Germinal center (tissue), 1 donor: ENCODE measurements at regions not wholly inside any gene's neighbourhood (a gene's known extent, or its start where the extent isn't known, plus 50 kb on each side); places are given as distances from the start of the nearest gene placed in this dataset.
"Not testable (repeated sequence)": the region's sequence is repeated elsewhere in the genome, so short reads cannot be mapped to it uniquely, and the experiment has no call there.

Source experiments
- DNase-seq: peaks from one replicate; pipeline ENCODE4 v3.0.0; 2012; ENCODE audit warnings: mixed read lengths, low spot score

DNA sequence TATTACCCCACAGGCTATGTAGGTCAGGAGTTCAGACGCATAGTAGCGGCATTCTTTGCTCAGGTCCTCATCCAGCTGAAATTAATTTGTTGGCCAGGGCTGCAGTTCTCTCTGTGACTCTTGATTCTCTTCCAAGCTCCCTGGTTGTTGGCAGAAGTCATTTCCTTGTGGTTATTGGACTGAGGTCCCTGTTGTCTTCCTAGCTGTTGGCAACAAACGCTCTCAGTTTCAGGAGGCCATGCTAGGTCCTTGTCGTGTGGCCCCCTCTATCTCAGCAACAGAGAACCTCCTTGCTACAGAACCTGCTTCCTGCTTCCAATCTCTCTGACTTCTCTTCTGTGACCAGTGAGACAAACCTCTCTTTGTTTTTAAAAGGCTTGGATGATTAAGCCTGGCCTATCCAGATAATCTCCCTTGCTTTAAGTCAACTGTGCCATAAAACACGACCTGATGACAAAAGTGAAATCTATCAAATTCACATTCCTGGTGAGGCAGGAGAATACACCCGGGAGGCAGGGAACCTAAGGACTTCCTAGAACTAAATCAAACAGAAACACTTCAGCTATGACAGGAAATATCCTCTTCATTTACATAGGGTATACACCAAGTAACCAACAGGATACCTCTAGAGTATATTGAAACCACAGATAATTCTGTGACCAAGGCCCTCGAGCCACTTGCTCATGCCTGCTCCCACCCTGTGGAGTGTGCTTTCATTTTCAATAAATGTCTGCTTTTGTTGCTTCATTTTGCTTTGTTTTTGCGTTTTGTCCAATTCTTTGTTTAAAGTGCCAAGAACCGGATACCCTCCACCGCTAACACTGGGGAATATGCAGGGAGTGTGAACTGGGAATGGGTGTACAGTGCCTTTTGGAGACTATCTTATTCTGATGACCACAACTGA, 196.0 kb downstream of the BTBD3 start:
- DNase-seq = no peak

- DNase-seq = not testable (repeated sequence)
Measured at GRCh38 chr20:12129114-12129513, 211.4 kb downstream of the BTBD3 start.

- DNase-seq = not testable (repeated sequence)
Measured at GRCh38 chr20:12129532-12129931, 211.8 kb downstream of the BTBD3 start.

DNA sequence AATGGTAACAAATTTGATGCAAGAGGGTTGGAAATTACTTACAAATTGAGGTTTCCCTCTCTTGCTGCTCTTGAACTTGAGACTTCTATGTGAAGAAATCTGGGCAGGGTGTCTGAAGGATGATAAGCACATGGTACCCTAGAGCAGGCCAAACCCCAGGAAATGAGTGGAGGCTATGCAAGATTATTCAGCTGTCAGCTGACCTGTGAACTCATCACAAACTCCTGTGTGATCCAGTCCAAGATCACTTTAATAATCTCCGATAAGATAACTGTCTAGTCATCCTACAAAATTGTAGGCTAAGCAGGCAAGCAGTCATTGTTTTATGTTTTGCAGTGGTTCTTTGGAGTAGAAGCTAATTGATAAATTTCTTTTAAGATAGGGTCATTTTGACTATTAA, 213.1 kb downstream of the BTBD3 start:
- no peak for DNase-seq

GRCh38 chr20:12133553-12133952, 215.9 kb downstream of the BTBD3 start:
- no peak for DNase-seq

- not testable (repeated sequence) for DNase-seq
Measured at GRCh38 chr20:12145951-12146350, 228.3 kb downstream of the BTBD3 start.

- DNase-seq = no peak
Measured at GRCh38 chr20:12152996-12153395, 235.3 kb downstream of the BTBD3 start.

- DNase-seq = no peak
Measured at GRCh38 chr20:12153628-12154027, 235.9 kb downstream of the BTBD3 start.

DNA sequence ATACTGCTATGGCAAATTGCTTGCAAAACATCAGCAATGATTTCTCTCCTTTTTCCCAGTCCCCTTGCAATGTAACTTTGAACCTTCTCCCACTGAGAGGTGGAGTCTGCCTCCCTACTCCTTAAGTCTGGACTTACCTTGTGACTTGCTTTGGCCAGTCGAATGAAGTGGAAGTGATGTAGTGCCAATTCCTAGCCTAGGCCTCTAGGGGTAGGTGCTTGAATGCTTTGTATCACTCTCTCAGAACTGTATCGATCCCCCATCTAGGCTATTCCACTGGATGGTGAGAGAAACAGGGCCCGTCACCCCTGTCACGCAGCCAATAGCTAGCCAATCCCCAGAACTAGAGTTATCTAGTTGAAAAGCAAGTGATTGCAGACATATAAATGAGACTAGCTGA, 238.6 kb downstream of the BTBD3 start:
- no peak for DNase-seq

- no peak for DNase-seq
Measured at GRCh38 chr20:12159261-12159660, 241.6 kb downstream of the BTBD3 start.

DNA sequence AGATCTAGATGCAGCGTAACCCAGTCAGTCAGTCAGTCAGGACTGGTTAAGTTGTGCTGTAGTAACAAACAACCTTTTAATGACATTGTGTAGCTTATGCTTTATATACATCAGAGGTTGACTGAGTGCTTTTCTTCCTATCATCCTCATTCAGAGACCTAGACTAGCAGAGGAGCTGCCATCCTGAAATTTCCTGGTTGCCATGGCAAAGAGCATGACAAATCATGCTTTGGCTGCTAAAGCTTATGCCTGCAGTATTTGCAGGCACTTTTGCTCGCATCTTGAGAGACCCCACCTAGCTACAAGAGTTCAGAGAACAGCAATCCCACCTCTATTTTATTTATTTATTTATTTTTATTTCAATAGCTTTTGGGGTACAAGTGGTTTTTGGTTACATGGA, 244.0 kb downstream of the BTBD3 start:
- no peak for DNase-seq

DNA sequence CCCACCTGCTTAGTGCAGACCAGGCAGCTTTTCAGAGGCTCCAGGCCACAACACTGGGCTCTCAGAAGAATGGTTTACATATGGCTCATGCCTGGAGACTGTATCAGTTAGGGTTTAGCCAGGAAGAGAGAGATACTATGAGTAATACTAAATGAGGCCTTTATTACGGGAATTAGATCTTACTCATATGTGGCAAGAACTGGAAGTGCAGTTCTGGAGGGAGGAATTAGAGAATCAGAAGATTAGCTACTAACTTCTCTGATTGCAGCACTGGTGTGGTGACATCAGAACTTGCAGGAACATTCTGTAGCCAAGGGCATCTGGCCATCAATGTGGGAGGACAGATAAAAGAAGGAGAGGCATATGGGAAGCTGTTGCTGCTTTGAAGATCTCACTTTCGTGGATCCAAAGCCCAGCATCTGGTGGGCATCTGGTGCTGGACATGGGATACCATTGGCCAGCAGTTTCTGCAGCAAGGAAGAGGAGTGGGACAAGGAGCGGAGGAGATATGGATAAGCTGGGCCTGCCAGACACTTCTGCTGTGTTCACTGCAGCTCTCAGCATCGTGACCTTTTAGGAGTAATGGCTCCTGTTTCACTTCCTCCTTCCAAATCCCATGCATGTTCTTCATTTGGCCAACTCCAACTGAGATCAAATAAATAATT, 248.5 kb downstream of the BTBD3 start:
- no peak for DNase-seq

- DNase-seq = no peak
Measured at GRCh38 chr20:12170406-12170805, 252.7 kb downstream of the BTBD3 start.

GRCh38 chr20:12171923-12172524, 254.3 kb downstream of the BTBD3 start:
- DNase-seq = no peak

DNA sequence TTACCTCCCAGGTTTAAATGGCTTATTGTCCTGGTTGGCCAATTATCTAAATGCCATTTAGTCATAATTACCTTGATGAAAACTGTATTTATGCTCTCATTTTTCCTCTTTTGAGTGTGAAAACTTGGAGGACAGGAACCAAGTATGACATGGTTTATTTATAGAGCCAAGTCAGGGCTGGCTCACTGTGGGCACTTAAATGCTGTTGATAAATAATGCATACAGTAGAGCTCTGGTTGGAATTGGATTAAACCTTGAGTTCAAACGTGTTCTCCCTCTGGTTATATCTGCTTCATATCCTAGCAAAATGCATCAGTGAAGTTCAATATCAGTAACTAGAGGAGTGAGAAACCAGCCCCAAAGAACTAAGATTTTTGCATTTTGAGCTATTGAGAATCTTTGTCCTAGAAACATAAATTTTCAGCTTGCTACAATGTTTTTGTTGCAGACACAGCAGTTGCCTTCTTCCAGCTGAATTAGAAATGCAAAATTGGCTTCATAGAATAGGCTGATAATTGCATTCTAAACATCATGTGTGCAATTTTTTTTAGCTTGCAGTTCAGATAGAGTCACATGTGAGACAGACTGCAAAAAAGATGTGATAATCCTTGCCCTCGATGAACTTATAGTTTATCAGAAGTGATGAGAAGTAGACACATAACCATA, 255.8 kb downstream of the BTBD3 start:
- DNase-seq = no peak

- DNase-seq = no peak
Measured at GRCh38 chr20:12175538-12175937, 257.8 kb downstream of the BTBD3 start.

DNA sequence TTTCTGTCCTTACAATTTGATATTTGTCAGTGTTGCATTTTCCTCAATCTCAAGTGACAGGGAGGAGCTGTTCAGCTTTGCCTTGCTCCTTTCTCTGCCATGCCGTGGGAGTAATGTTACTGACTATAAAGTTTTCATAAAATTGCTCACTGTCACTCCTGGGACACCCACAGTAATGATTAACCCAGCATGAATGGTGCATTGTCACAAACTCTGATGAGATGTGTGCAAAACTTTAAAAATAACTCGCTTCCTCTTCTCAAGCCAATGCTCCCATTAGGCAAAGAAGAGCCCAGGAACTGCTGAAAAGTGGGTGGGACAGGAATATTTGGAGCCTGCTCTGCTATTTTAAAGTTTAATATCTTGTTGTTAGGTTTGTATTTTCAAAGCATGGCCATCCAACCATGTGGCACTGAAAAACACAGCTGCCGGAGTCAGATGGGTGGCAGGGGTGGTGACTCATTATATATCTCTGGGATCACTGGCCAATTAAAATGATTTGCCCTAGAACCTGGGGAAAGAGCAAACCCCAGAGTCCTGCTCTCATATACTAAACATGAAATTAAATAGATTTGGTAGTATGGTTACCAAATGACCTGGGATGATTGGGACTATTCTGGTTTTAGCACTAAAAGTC, 260.1 kb downstream of the BTBD3 start:
- no peak for DNase-seq

GRCh38 chr20:12179692-12180091, 262.0 kb downstream of the BTBD3 start:
- no peak for DNase-seq

- no peak for DNase-seq
Measured at GRCh38 chr20:12180107-12180661, 262.5 kb downstream of the BTBD3 start.

DNA sequence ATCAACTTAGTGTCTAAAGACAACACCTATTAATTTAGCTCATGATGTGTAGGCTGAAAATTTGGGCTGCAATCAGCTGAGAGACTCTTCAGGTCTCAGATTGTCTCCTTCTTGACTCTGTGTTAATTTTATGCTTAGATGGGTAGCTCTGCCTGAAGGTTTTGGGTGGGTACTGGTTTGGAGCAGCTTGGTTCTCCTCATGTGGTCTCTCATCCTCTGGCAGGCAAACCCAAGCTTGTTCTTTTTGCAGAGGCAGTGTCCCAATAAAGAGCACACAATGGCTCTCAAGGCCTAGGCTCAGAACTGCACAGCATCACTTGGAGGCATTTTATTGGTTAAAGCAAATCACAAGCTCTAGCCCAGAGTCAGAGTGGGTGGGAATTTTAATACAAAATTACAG, 280.6 kb downstream of the BTBD3 start:
- DNase-seq = no peak

GRCh38 chr20:12199703-12200102, 282.0 kb downstream of the BTBD3 start:
- DNase-seq = no peak
